HepG2 (cell line): ENCODE measurements at regions not wholly inside any gene's neighbourhood (a gene's known extent, or its start where the extent isn't known, plus 50 kb on each side); places are given as distances from the start of the nearest gene placed in this dataset.

Source experiments
- ATAC-seq: fragments of 200-7000 bp; cut with Tn5 transposase; 3 replicates; pipeline ENCODE4 v1.9.1; 2020; ENCODE audit warnings: mild to moderate bottlenecking, moderate library complexity
- BruUV-seq: library from RNA; stranded (reverse); fragments of 400-500 nt; replicated peaks from 2 replicates; lab custom pipeline; 2021; lab: Mats Ljungman, UMichigan
- CTCF ChIA-PET: fragments of 300-600 bp; formaldehyde crosslinking; extraction: SDS; loops from one replicate; lab custom pipeline; 2021; ENCODE audit warnings: low total read pairs, inconsistent platforms, low intra/inter-chr PET ratio; lab: Yijun Ruan, JAX
- POLR2A ChIA-PET: fragments of 350-600 bp; sonication (Branson Sonifier 250); formaldehyde crosslinking; loops from one replicate; lab custom pipeline; 2020; ENCODE audit warnings: antibody characterized with exemption, inconsistent platforms; lab: Yijun Ruan, JAX
- DNase-seq: peaks from one replicate; pipeline ENCODE4 v3.0.0-alpha.2; 2015; ENCODE audit warnings: low spot score
- FAIRE-seq: peaks from 3 replicates; lab custom pipeline; 2011; peaks lifted over from hg19 to GRCh38; lab: Jason Lieb, UNC
- H2AFZ ChIP-seq: one replicate; pipeline ENCODE4 v1.6.1; 2011; ENCODE audit warnings: low read length, inconsistent platforms
- H3K27ac ChIP-seq: fragments of 300-600 bp; 3 replicates; pipeline ENCODE4 v1.8.0; 2011; ENCODE audit warnings: mixed run types, mild to moderate bottlenecking, mixed read lengths, low read length, inconsistent platforms; ENCODE audit not compliant: insufficient read depth; ENCODE audit errors: extremely low read length
- H3K27me3 ChIP-seq, 2 experiments: fragments of 200-600 bp in 1 of 2; 2 replicates in 1 of 2; 3 replicates in 1 of 2; pipeline versions ENCODE4 v1.6.0 to v1.8.0; 2011; ENCODE audit warnings: low read length in 2 of 2, mild to moderate bottlenecking in 2 of 2, moderate library complexity in 2 of 2, inconsistent platforms in 1 of 2; ENCODE audit not compliant: insufficient read depth in 2 of 2, control insufficient read depth in 1 of 2
- H3K36me3 ChIP-seq, 2 experiments: fragments of 200-600 bp in 1 of 2; replicated peaks in 1 of 2; 2 replicates in 1 of 2; 3 replicates in 1 of 2; pipeline versions ENCODE4 v1.5.1 to v1.8.0; 2011; ENCODE audit warnings: low read length in 2 of 2, inconsistent platforms in 1 of 2; ENCODE audit not compliant: insufficient read depth in 2 of 2, control insufficient read depth in 1 of 2
- H3K4me1 ChIP-seq: 2 replicates; pipeline ENCODE4 v1.5.1; 2012; ENCODE audit warnings: low read length, inconsistent platforms; ENCODE audit not compliant: insufficient read depth
- H3K4me2 ChIP-seq: 2 replicates; pipeline ENCODE4 v1.6.0; 2011; ENCODE audit warnings: low read depth, low read length, inconsistent platforms
- H3K4me3 ChIP-seq, 3 experiments: fragments of 200-600 bp in 1 of 3; sonication (generic), shearing (Covaris generic) in 1 of 3; replicated peaks in 1 of 3; 2 replicates each; pipeline ENCODE4 v1.5.1; 2011 to 2016; ENCODE audit warnings: low read length in 3 of 3, inconsistent platforms in 2 of 3, low read depth in 2 of 3, mild to moderate bottlenecking in 2 of 3, control low read depth in 1 of 3, mixed read lengths in 1 of 3; ENCODE audit not compliant: insufficient read depth in 1 of 3
- H3K79me2 ChIP-seq: one replicate; pipeline ENCODE4 v1.6.1; 2011; ENCODE audit warnings: low read length, inconsistent platforms; ENCODE audit not compliant: insufficient read depth
- H3K9ac ChIP-seq: 2 replicates; pipeline ENCODE4 v1.6.0; 2011; ENCODE audit warnings: mild to moderate bottlenecking, low read depth, low read length, inconsistent platforms; ENCODE audit not compliant: insufficient read depth
- H3K9me3 ChIP-seq: 2 replicates; pipeline ENCODE4 v1.5.1; 2012; ENCODE audit warnings: mild to moderate bottlenecking, low read length
- H4K20me1 ChIP-seq: 2 replicates; pipeline ENCODE4 v1.6.0; 2011; ENCODE audit warnings: inconsistent platforms, mild to moderate bottlenecking, low read length, moderate library complexity; ENCODE audit not compliant: insufficient read depth
- ISL2 ChIP-seq: sonication (generic); formaldehyde crosslinking; IDR thresholded peaks from 2 replicates; pipeline ENCODE4 v1.5.0; 2020; ENCODE audit warnings: missing genetic modification reagents
- KAT7 ChIP-seq: IDR thresholded peaks from 2 replicates; pipeline ENCODE4 v1.6.1; 2018; ENCODE audit warnings: borderline replicate concordance, missing compliant biosample characterization
- NR2F6 ChIP-seq, 2 experiments: IDR thresholded peaks; 2 replicates each; pipeline ENCODE4 v1.6.1; 2016; ENCODE audit warnings: antibody characterized with exemption in 1 of 2, mild to moderate bottlenecking in 1 of 2
- NR3C1 ChIP-seq: sonication (generic); formaldehyde crosslinking; IDR thresholded peaks from 2 replicates; pipeline ENCODE4 v1.4.0; 2020; ENCODE audit warnings: missing genetic modification reagents
- PAX8 ChIP-seq: sonication (generic); formaldehyde crosslinking; IDR thresholded peaks from 2 replicates; pipeline ENCODE4 v1.8.0; 2022; ENCODE audit warnings: mild to moderate bottlenecking, missing genetic modification reagents, borderline replicate concordance
- PCBP1 ChIP-seq: fragments of 200-400 bp; formaldehyde crosslinking; IDR thresholded peaks from 2 replicates; pipeline ENCODE4 v1.6.1; 2017; ENCODE audit warnings: mild to moderate bottlenecking, low read depth, low read length, borderline replicate concordance
- POGK ChIP-seq: sonication (generic); formaldehyde crosslinking; conservative IDR thresholded peaks from 2 replicates; pipeline ENCODE4 v1.8.0; 2022; ENCODE audit warnings: mild to moderate bottlenecking, moderate library complexity, missing genetic modification reagents
- SALL1 ChIP-seq: sonication (generic); formaldehyde crosslinking; IDR thresholded peaks from 2 replicates; pipeline ENCODE4 v1.8.0; 2022; ENCODE audit warnings: mild to moderate bottlenecking, missing genetic modification reagents
- SETDB1 ChIP-seq: sonication (generic); formaldehyde crosslinking; IDR thresholded peaks from 2 replicates; pipeline ENCODE4 v1.5.1; 2020; ENCODE audit warnings: missing genetic modification reagents, mild to moderate bottlenecking, borderline replicate concordance
- ZNF24 ChIP-seq: fragments of 450-650 bp; IDR thresholded peaks from 2 replicates; pipeline ENCODE4 v1.6.1; 2017; ENCODE audit warnings: antibody characterized with exemption, mild to moderate bottlenecking
- ZNF256 ChIP-seq: sonication (generic); formaldehyde crosslinking; conservative IDR thresholded peaks from 2 replicates; pipeline ENCODE4 v1.4.0; 2020; ENCODE audit warnings: missing genetic modification reagents
- ZNF710 ChIP-seq: sonication (generic); formaldehyde crosslinking; IDR thresholded peaks from 2 replicates; pipeline ENCODE4 v1.5.0; 2020; ENCODE audit warnings: mild to moderate bottlenecking, missing genetic modification reagents, borderline replicate concordance
- WGBS: methylation state at CpG from one replicate; pipeline ENCODE4 v1.1.6; 2017; ENCODE audit warnings: low lambda C conversion rate; 5-methylcytosine and 5-hydroxymethylcytosine counted together
- in situ Hi-C: cut with HindIII; loops from 2 replicates; pipeline ENCODE4 v1.10.0; 2017; ENCODE audit warnings: low pct_unique_long_range_greater_than_20kb; ENCODE audit not compliant: extremely low pct_ligation_motif_present
- intact Hi-C: fragments of 100-400 bp; cut with micrococcal nuclease; formaldehyde crosslinking; loops from one replicate; pipeline ENCODE4 v1.10.0; 2022; ENCODE audit not compliant: unreplicated experiment
- TF ChIP-seq, protein P1 (sequence below): sonication (generic); formaldehyde crosslinking; IDR thresholded peaks from 2 replicates; pipeline ENCODE4 v1.4.0; 2020; ENCODE audit warnings: missing genetic modification reagents, borderline replicate concordance
- TF ChIP-seq, protein P2 (sequence below): sonication (generic); formaldehyde crosslinking; IDR thresholded peaks from 2 replicates; pipeline ENCODE4 v1.4.0; 2020; ENCODE audit warnings: mild to moderate bottlenecking, missing genetic modification reagents, borderline replicate concordance

DNA sequence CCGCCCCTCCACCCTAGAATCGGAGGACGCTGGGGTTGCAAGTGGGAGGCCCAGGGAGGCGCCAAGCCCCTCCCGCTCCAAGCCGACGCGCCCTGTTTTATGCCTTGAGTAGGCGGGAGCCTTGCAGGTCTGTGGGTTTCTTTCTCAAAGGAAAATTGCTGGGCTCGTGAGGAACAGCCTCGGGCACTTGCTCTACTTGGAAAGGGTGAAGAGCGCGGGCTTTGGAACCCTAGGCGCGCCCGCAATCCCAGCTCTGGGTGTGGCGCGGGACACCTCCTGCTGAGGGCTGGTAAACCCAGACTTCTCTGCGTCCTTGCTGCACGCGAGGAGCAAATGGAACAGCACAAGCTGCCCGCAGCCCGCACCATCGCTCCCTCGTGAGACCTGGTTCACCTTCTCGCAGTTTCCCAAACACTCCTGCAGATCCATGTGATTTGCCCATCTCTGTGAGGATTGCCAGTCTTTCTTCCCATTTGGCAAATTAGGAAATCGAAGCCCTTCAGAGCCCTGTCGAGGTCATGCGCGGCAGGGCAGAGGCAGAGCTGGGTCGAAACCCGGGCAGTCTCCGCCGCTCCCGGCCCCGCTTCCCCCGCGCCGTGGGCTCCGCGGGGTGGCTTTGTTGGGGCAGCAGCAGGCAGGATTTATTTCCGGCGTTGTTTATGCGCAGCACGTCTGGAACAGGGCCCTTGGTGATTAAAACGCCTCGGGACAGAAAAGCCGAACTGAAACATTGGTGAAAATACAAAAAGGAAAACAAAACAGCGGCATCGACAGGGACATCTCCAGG, 98.4 kb upstream of the CPLX2 start:
- ATAC-seq: no peak
- ChIA-PET CTCF (no interaction called here), POLR2A (no interaction called here)
- intact Hi-C loops: no loop called here
- Histone ChIP-seq H4K20me1 (no peaks in the 10 kb centered on the region), H3K27me3 (no peaks in the 10 kb centered on the region), H3K9me3 (no peaks in the 10 kb centered on the region), H3K4me1 (no peaks in the 10 kb centered on the region), H3K9ac (no peak overlapping the region), H2AFZ (no peak overlapping the region), H3K4me2 (no peak overlapping the region), H3K79me2 (no peaks in the 10 kb centered on the region), H3K4me3 (no peak overlapping the region), H3K36me3 (no peaks in the 10 kb centered on the region), H3K27ac (no peak overlapping the region)
- in situ Hi-C loops: no loop called here
- WGBS: 88% methylated on average over 43 of the region's 50 CpGs
- DNase-seq: no peak
- no peak for FAIRE-seq
- BruUV-seq: no TSS peak
- TF ChIP-seq SETDB1 (CRISPR knock-in tag) (no peak), ZNF256 (no peak), POGK (CRISPR knock-in tag) (no peak), KAT7 (CRISPR knock-in tag) (no peak), ZNF710 (CRISPR knock-in tag) (no peak), ISL2 (CRISPR knock-in tag) (no peak), ZNF24 (no peak), SALL1 (no peak), NR2F6 (IDR thresholded peaks at IDR 0.05) (no peak), NR2F6 (CRISPR knock-in tag; IDR thresholded peaks at IDR 0.05) (no peak), PCBP1 (no peak), PAX8 (CRISPR knock-in tag) (no peak), NR3C1 (no peak)
- TF ChIP-seq, protein P1, sequence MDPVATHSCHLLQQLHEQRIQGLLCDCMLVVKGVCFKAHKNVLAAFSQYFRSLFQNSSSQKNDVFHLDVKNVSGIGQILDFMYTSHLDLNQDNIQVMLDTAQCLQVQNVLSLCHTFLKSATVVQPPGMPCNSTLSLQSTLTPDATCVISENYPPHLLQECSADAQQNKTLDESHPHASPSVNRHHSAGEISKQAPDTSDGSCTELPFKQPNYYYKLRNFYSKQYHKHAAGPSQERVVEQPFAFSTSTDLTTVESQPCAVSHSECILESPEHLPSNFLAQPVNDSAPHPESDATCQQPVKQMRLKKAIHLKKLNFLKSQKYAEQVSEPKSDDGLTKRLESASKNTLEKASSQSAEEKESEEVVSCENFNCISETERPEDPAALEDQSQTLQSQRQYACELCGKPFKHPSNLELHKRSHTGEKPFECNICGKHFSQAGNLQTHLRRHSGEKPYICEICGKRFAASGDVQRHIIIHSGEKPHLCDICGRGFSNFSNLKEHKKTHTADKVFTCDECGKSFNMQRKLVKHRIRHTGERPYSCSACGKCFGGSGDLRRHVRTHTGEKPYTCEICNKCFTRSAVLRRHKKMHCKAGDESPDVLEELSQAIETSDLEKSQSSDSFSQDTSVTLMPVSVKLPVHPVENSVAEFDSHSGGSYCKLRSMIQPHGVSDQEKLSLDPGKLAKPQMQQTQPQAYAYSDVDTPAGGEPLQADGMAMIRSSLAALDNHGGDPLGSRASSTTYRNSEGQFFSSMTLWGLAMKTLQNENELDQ (CRISPR knock-in tag): no peak
- TF ChIP-seq, protein P2, sequence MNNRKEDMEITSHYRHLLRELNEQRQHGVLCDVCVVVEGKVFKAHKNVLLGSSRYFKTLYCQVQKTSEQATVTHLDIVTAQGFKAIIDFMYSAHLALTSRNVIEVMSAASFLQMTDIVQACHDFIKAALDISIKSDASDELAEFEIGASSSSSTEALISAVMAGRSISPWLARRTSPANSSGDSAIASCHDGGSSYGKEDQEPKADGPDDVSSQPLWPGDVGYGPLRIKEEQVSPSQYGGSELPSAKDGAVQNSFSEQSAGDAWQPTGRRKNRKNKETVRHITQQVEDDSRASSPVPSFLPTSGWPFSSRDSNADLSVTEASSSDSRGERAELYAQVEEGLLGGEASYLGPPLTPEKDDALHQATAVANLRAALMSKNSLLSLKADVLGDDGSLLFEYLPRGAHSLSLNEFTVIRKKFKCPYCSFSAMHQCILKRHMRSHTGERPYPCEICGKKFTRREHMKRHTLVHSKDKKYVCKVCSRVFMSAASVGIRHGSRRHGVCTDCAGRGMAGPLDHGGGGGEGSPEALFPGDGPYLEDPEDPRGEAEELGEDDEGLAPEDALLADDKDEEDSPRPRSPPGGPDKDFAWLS (CRISPR knock-in tag): no peak
